Kidney epithelial cell (primary cell): ENCODE measurements at regions not wholly inside any gene's neighbourhood (a gene's known extent, or its start where the extent isn't known, plus 50 kb on each side); places are given as distances from the start of the nearest gene placed in this dataset.

Source experiments
- DNase-seq: peaks from one replicate; pipeline ENCODE4 v3.0.0-alpha.2; 2010; ENCODE audit warnings: low read depth
- H3K27me3 ChIP-seq: 2 replicates; pipeline ENCODE4 v1.6.0; 2011; ENCODE audit warnings: low read length; ENCODE audit not compliant: control insufficient read depth, insufficient read depth
- H3K36me3 ChIP-seq: 2 replicates; pipeline ENCODE4 v1.5.1; 2011; ENCODE audit warnings: low read length; ENCODE audit not compliant: control insufficient read depth, insufficient read depth
- H3K4me3 ChIP-seq: 2 replicates; pipeline ENCODE4 v1.5.1; 2011; ENCODE audit warnings: low read depth, mild to moderate bottlenecking, control low read depth, low read length
- CTCF ChIP-seq: IDR thresholded peaks from 2 replicates; pipeline ENCODE4 v1.5.1; 2011; ENCODE audit warnings: mild to moderate bottlenecking, moderate library complexity, low read length, control low read depth, inconsistent platforms; ENCODE audit not compliant: insufficient read depth, poor library complexity, severe bottlenecking

- H3K4me3 ChIP-seq, result no peak overlapping the region
- TF ChIP-seq CTCF, result no peak
- peaks cover 3% of the 10 kb centered on the region for H3K27me3 ChIP-seq
- no peak for DNase-seq
- H3K36me3 ChIP-seq, result no peaks in the 10 kb centered on the region
Measured at GRCh38 chr12:30813525-30814294, 59.0 kb upstream of the CAPRIN2 start.

- DNase-seq, result no peak
- Histone ChIP-seq H3K4me3 (no peak overlapping the region), H3K27me3 (peaks cover 3% of the 10 kb centered on the region), H3K36me3 (no peaks in the 10 kb centered on the region)
- no peak for TF ChIP-seq CTCF
Measured at GRCh38 chr12:30811966-30812365, 57.2 kb upstream of the CAPRIN2 start.

GRCh38 chr12:30810918-30811317 lies 56.2 kb upstream of the CAPRIN2 start:
- H3K27me3 ChIP-seq, result peaks cover 3% of the 10 kb centered on the region
- DNase-seq, result no peak
- no peaks in the 10 kb centered on the region for H3K36me3 ChIP-seq
- H3K4me3 ChIP-seq, result no peak overlapping the region
- TF ChIP-seq CTCF, result no peak

GRCh38 chr12:30807695-30808034 lies 52.9 kb upstream of the CAPRIN2 start:
- Histone ChIP-seq H3K27me3 (peaks cover 3% of the 10 kb centered on the region), H3K36me3 (no peaks in the 10 kb centered on the region), H3K4me3 (no peak overlapping the region)
- TF ChIP-seq CTCF, result no peak
- no peak for DNase-seq

- H3K27me3 ChIP-seq, result peaks cover 3% of the 10 kb centered on the region
- peak; percentile 71 for TF ChIP-seq CTCF
- no peaks in the 10 kb centered on the region for H3K36me3 ChIP-seq
- no peak overlapping the region for H3K4me3 ChIP-seq
- DNase-seq, result no peak
Measured at GRCh38 chr12:30806989-30807694, 52.4 kb upstream of the CAPRIN2 start.
